HG03064 (cell line): ENCODE measurements at regions not wholly inside any gene's neighbourhood (a gene's known extent, or its start where the extent isn't known, plus 50 kb on each side); places are given as distances from the start of the nearest gene placed in this dataset.
"Not testable (repeated sequence)": the region's sequence is repeated elsewhere in the genome, so short reads cannot be mapped to it uniquely, and the experiment has no call there.

Experiments
- ATAC-seq: cut with Tn5 transposase; IDR thresholded peaks from one replicate; pipeline ENCODE4 v1.9.1; 2021; ENCODE audit warnings: low read depth; ENCODE audit not compliant: unreplicated experiment

GRCh38 chr3:95310560-95310959, 1247.7 kb downstream of the NSUN3 start:
- ATAC-seq: no peak

GRCh38 chr3:95311272-95311671, 1248.4 kb downstream of the NSUN3 start:
- no peak for ATAC-seq

GRCh38 chr3:95312650-95313049, 1249.8 kb downstream of the NSUN3 start:
- no peak for ATAC-seq

- no peak for ATAC-seq
Observed at GRCh38 chr3:95319921-95320494, 1257.1 kb downstream of the NSUN3 start.

GRCh38 chr3:95327478-95327877, 1264.6 kb downstream of the NSUN3 start:
- no peak for ATAC-seq

- no peak for ATAC-seq
Observed at GRCh38 chr3:95333826-95334225, 1271.0 kb downstream of the NSUN3 start.

GRCh38 chr3:95334461-95334860, 1271.6 kb downstream of the NSUN3 start:
- ATAC-seq: no peak

- ATAC-seq: no peak
Observed at GRCh38 chr3:95335517-95335916, 1272.7 kb downstream of the NSUN3 start.

- no peak for ATAC-seq
Observed at GRCh38 chr3:95338446-95338845, 1275.6 kb downstream of the NSUN3 start.

- no peak for ATAC-seq
Observed at GRCh38 chr3:95341314-95341713, 1278.5 kb downstream of the NSUN3 start.

GRCh38 chr3:95343228-95343627, 1280.4 kb downstream of the NSUN3 start:
- no peak for ATAC-seq

- ATAC-seq: no peak
Observed at GRCh38 chr3:95343767-95344166, 1280.9 kb downstream of the NSUN3 start.

- not testable (repeated sequence) for ATAC-seq
Observed at GRCh38 chr3:95347936-95348335, 1285.1 kb downstream of the NSUN3 start.

- ATAC-seq: no peak
Observed at GRCh38 chr3:95348879-95349278, 1286.0 kb downstream of the NSUN3 start.

GRCh38 chr3:95350049-95350448, 1287.2 kb downstream of the NSUN3 start:
- ATAC-seq: no peak

- no peak for ATAC-seq
Observed at GRCh38 chr3:95351158-95351557, 1288.3 kb downstream of the NSUN3 start.

- no peak for ATAC-seq
Observed at GRCh38 chr3:95352471-95352870, 1289.6 kb downstream of the NSUN3 start.

GRCh38 chr3:95354489-95354888, 1291.6 kb downstream of the NSUN3 start:
- ATAC-seq: no peak

- ATAC-seq: peak; percentile 55
Observed at GRCh38 chr3:95356764-95357501, 1294.1 kb downstream of the NSUN3 start.

GRCh38 chr3:95387242-95388021, 1324.6 kb downstream of the NSUN3 start:
- ATAC-seq: no peak

- ATAC-seq: no peak
Observed at GRCh38 chr3:95389725-95390313, 1327.0 kb downstream of the NSUN3 start.
